GM12878 (cell line): ENCODE measurements at regions not wholly inside any gene's neighbourhood (a gene's known extent, or its start where the extent isn't known, plus 50 kb on each side); places are given as distances from the start of the nearest gene placed in this dataset.

Experiments used
- ATAC-seq: fragments of 200-7000 bp; cut with Tn5 transposase; 3 replicates; pipeline ENCODE4 v1.9.1; 2020; ENCODE audit warnings: mild to moderate bottlenecking, moderate library complexity
- BruUV-seq: library from RNA; stranded (reverse); fragments of 400-500 nt; replicated peaks from 2 replicates; lab custom pipeline; 2021; lab: Mats Ljungman, UMichigan
- CTCF ChIA-PET: fragments of 300-600 bp; sonication (Branson Sonifier 250); formaldehyde crosslinking; extraction: SDS; loops from one replicate; lab custom pipeline; 2021; ENCODE audit warnings: inconsistent platforms; lab: Yijun Ruan, JAX
- POLR2A ChIA-PET: fragments of 350-600 bp; formaldehyde crosslinking; extraction: SDS; loops from one replicate; lab custom pipeline; 2021; ENCODE audit warnings: inconsistent platforms; lab: Charles Lee
- RAD21 ChIA-PET: fragments of 300-600 bp; sonication (Branson Sonifier 250); formaldehyde crosslinking; loops from one replicate; lab custom pipeline; 2023; ENCODE audit warnings: antibody characterized with exemption; ENCODE audit not compliant: unreplicated experiment; lab: Charles Lee
- SMC1A ChIA-PET: fragments of 300-600 bp; sonication (Branson Sonifier 250); formaldehyde crosslinking; loops from one replicate; lab custom pipeline; 2023; ENCODE audit not compliant: unreplicated experiment, uncharacterized antibody; lab: Charles Lee
- DNase-seq: peaks from one replicate; pipeline ENCODE4 v3.0.0-alpha.2; 2011; ENCODE audit warnings: low read depth, low spot score
- FAIRE-seq: peaks from 3 replicates; lab custom pipeline; 2011; peaks lifted over from hg19 to GRCh38; lab: Jason Lieb, UNC
- H2AFZ ChIP-seq: 2 replicates; pipeline ENCODE4 v1.6.0; 2011; ENCODE audit warnings: low read depth, low read length, control low read depth; ENCODE audit not compliant: control insufficient read depth
- H3K27ac ChIP-seq: 2 replicates; pipeline ENCODE4 v1.5.1; 2011; ENCODE audit warnings: control low read depth; ENCODE audit not compliant: control insufficient read depth, insufficient read depth
- H3K27me3 ChIP-seq, 2 experiments: replicated peaks in 1 of 2; 2 replicates each; pipeline versions ENCODE4 v1.6.0 to v1.6.1; 2011; ENCODE audit warnings: low read length in 1 of 2; ENCODE audit not compliant: control insufficient read depth in 2 of 2, insufficient read depth in 2 of 2
- H3K36me3 ChIP-seq, 2 experiments: 2 replicates each; pipeline ENCODE4 v1.5.1; 2011; ENCODE audit warnings: low read length in 1 of 2; ENCODE audit not compliant: control insufficient read depth in 2 of 2, insufficient read depth in 2 of 2
- H3K4me1 ChIP-seq: 2 replicates; pipeline ENCODE4 v1.6.1; 2011; ENCODE audit warnings: mild to moderate bottlenecking, low read length, moderate library complexity, mixed read lengths; ENCODE audit not compliant: control insufficient read depth, insufficient read depth
- H3K4me2 ChIP-seq: 2 replicates; pipeline ENCODE4 v1.6.0; 2011; ENCODE audit warnings: control low read depth; ENCODE audit not compliant: control insufficient read depth, insufficient read depth
- H3K4me3 ChIP-seq: fragments of 200-600 bp; sonication (generic); 2 replicates; pipeline ENCODE4 v1.5.1; 2016
- H3K79me2 ChIP-seq: 2 replicates; pipeline ENCODE4 v1.6.0; 2011; ENCODE audit warnings: low read length; ENCODE audit not compliant: control insufficient read depth, insufficient read depth
- H3K9ac ChIP-seq: 2 replicates; pipeline ENCODE4 v1.8.0; 2011; ENCODE audit warnings: low read length, control low read depth, mixed read lengths; ENCODE audit not compliant: control insufficient read depth, insufficient read depth
- H3K9me3 ChIP-seq: replicated peaks from 3 replicates; pipeline ENCODE4 v1.5.1; 2011; ENCODE audit warnings: mild to moderate bottlenecking, low read length; ENCODE audit not compliant: control insufficient read depth, insufficient read depth
- H4K20me1 ChIP-seq: 2 replicates; pipeline ENCODE4 v1.6.0; 2011; ENCODE audit not compliant: control insufficient read depth, insufficient read depth
- ASH2L ChIP-seq: fragments of 300-600, 200-600 bp; sonication (generic); IDR thresholded peaks from 2 replicates; pipeline ENCODE4 v1.6.1; 2017; ENCODE audit warnings: low read depth, mild to moderate bottlenecking, borderline replicate concordance
- NR2C2 ChIP-seq: IDR thresholded peaks from 2 replicates; pipeline ENCODE4 v1.6.1; 2011; ENCODE audit warnings: borderline replicate concordance, low read depth; ENCODE audit not compliant: control insufficient read depth, insufficient read length
- RUNX3 ChIP-seq: IDR thresholded peaks from 2 replicates; pipeline ENCODE4 v1.6.1; 2012; ENCODE audit warnings: low read length, inconsistent platforms
- SRF ChIP-seq, 2 experiments: IDR thresholded peaks; 2 replicates each; pipeline ENCODE4 v1.6.1; 2011; ENCODE audit warnings: low read depth in 2 of 2, low read length in 2 of 2, mild to moderate bottlenecking in 1 of 2, moderate library complexity in 1 of 2
- TCF12 ChIP-seq: IDR thresholded peaks from 2 replicates; pipeline ENCODE4 v1.6.1; 2011; ENCODE audit warnings: low read depth, mild to moderate bottlenecking, low read length
- ZNF622 ChIP-seq: fragments of 450-650 bp; IDR thresholded peaks from 2 replicates; pipeline ENCODE4 v1.6.1; 2017; ENCODE audit warnings: mild to moderate bottlenecking, inconsistent platforms
- WGBS: methylation state at CpG from one replicate; pipeline ENCODE4 v1.1.6; 2016; ENCODE audit warnings: low lambda C conversion rate; ENCODE audit not compliant: insufficient replicate concordance, insufficient coverage; ENCODE audit errors: missing lambda C conversion rate; 5-methylcytosine and 5-hydroxymethylcytosine counted together
- in situ Hi-C: fragments of 300-500 bp; cut with MboI; formaldehyde crosslinking; loops from 9 replicates; pipeline ENCODE4 v1.14.3; 2018; ENCODE audit warnings: mixed read lengths
- intact Hi-C: fragments of 100-400 bp; cut with micrococcal nuclease; formaldehyde crosslinking; loops from one replicate; pipeline ENCODE4 v1.14.2; 2022; ENCODE audit not compliant: unreplicated experiment
- TF ChIP-seq, protein P1 (sequence below): IDR thresholded peaks from 2 replicates; pipeline ENCODE4 v1.6.1; 2012; ENCODE audit warnings: low read length, inconsistent platforms
- TF ChIP-seq, protein P2 (sequence below): fragments of 450-650 bp; IDR thresholded peaks from 2 replicates; pipeline ENCODE4 v1.6.1; 2017; ENCODE audit warnings: antibody characterized with exemption, mild to moderate bottlenecking, moderate library complexity

DNA sequence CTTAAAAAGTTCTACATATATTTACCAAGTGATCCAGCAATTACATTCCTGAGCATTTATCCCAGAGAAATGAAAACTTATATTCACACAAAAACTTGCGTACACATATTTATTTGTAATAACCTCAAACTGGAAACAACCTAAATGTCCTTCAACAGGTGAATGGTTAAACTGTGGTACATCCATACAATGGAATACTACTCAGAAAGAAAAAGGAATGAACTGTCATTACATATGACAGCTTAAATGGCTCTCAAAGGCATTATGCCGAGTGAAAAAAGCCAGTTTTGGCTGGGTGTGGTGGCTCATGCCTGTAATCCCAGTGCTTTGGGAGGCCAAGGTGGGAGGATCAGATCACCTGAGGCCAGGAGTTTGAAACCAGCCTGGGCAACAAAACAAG, 79.1 kb upstream of the DYNC1I2 start:
- Histone ChIP-seq H4K20me1 (no peaks in the 10 kb centered on the region), H3K27me3 (no peaks in the 10 kb centered on the region; a peak in 1 of 4 replicates), H3K27ac (no peak overlapping the region), H3K4me2 (no peak overlapping the region), H3K79me2 (no peaks in the 10 kb centered on the region), H3K4me1 (no peaks in the 10 kb centered on the region), H3K4me3 (no peak overlapping the region), H3K9me3 (no peaks in the 10 kb centered on the region; the same call in 2 of the 3 replicates), H2AFZ (no peak overlapping the region), H3K36me3 (no peaks in the 10 kb centered on the region), H3K9ac (no peak overlapping the region)
- BruUV-seq = no TSS peak
- intact Hi-C loops = no loop called here
- DNase-seq = no peak
- ATAC-seq = no peak
- RAD21 ChIA-PET = interaction anchor here (1.5 kb wide), 1 partner anchor 9 kb away, joined by 3 read pairs; no protein-coding TSS in a partner anchor
- WGBS = 90% methylated on average over 2 of the region's 2 CpGs
- CTCF ChIA-PET = interaction anchor here (1.2 kb wide), 1 partner anchor 10 kb away, joined by 3 read pairs; no protein-coding TSS in a partner anchor
- no peak for FAIRE-seq
- SMC1A ChIA-PET = no interaction called here
- TF ChIP-seq, protein P1, sequence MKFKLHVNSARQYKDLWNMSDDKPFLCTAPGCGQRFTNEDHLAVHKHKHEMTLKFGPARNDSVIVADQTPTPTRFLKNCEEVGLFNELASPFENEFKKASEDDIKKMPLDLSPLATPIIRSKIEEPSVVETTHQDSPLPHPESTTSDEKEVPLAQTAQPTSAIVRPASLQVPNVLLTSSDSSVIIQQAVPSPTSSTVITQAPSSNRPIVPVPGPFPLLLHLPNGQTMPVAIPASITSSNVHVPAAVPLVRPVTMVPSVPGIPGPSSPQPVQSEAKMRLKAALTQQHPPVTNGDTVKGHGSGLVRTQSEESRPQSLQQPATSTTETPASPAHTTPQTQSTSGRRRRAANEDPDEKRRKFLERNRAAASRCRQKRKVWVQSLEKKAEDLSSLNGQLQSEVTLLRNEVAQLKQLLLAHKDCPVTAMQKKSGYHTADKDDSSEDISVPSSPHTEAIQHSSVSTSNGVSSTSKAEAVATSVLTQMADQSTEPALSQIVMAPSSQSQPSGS = no peak
- TF ChIP-seq SRF (IDR thresholded peaks at IDR 0.05; ENCODE audit: low read depth in 2 of 2, low read length in 2 of 2) (no peak), TCF12 (no peak), ZNF622 (no peak), RUNX3 (no peak), ASH2L (no peak), NR2C2 (no peak)
- TF ChIP-seq, protein P2, sequence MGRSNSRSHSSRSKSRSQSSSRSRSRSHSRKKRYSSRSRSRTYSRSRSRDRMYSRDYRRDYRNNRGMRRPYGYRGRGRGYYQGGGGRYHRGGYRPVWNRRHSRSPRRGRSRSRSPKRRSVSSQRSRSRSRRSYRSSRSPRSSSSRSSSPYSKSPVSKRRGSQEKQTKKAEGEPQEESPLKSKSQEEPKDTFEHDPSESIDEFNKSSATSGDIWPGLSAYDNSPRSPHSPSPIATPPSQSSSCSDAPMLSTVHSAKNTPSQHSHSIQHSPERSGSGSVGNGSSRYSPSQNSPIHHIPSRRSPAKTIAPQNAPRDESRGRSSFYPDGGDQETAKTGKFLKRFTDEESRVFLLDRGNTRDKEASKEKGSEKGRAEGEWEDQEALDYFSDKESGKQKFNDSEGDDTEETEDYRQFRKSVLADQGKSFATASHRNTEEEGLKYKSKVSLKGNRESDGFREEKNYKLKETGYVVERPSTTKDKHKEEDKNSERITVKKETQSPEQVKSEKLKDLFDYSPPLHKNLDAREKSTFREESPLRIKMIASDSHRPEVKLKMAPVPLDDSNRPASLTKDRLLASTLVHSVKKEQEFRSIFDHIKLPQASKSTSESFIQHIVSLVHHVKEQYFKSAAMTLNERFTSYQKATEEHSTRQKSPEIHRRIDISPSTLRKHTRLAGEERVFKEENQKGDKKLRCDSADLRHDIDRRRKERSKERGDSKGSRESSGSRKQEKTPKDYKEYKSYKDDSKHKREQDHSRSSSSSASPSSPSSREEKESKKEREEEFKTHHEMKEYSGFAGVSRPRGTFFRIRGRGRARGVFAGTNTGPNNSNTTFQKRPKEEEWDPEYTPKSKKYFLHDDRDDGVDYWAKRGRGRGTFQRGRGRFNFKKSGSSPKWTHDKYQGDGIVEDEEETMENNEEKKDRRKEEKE = no peak
- in situ Hi-C loops = no loop called here
- POLR2A ChIA-PET = no interaction called here
